HL-60 (cell line): ENCODE measurements at regions not wholly inside any gene's neighbourhood (a gene's known extent, or its start where the extent isn't known, plus 50 kb on each side); places are given as distances from the start of the nearest gene placed in this dataset.

Experiments
- DNase-seq, 2 experiments: peaks; one replicate each; pipeline ENCODE4 v3.0.0-alpha.2; 2010 to 2020; ENCODE audit warnings: low read depth in 1 of 2, low spot score in 1 of 2
- H3K27ac ChIP-seq: fragments of 250-450 bp; sonication (Bioruptor Pico); replicated peaks from 2 replicates; pipeline ENCODE4 v1.5.1; 2020; ENCODE audit warnings: mild to moderate bottlenecking, moderate library complexity
- H3K27me3 ChIP-seq: fragments of 250-450 bp; sonication (Bioruptor Pico); 2 replicates; pipeline ENCODE4 v1.5.1; 2021; ENCODE audit warnings: mild to moderate bottlenecking, moderate library complexity; ENCODE audit not compliant: insufficient read depth, poor library complexity, severe bottlenecking
- H3K4me3 ChIP-seq: replicated peaks from 2 replicates; pipeline ENCODE4 v1.5.1; 2011; ENCODE audit warnings: mild to moderate bottlenecking, control low read depth, low read length; ENCODE audit not compliant: insufficient read depth
- CTCF ChIP-seq: IDR thresholded peaks from one replicate; pipeline ENCODE4 v1.5.1; 2011; ENCODE audit warnings: low read length, control low read depth, inconsistent platforms; ENCODE audit not compliant: insufficient read depth
- GABPA ChIP-seq: IDR thresholded peaks from 2 replicates; pipeline ENCODE4 v1.6.1; 2012; ENCODE audit warnings: low read depth
- POLR2AphosphoS5 ChIP-seq: IDR thresholded peaks from 2 replicates; pipeline ENCODE4 v1.6.1; 2012; ENCODE audit warnings: low read depth
- REST ChIP-seq: IDR thresholded peaks from 2 replicates; pipeline ENCODE4 v1.6.1; 2012; ENCODE audit warnings: low read depth; ENCODE audit not compliant: insufficient replicate concordance
- SPI1 ChIP-seq: IDR thresholded peaks from 2 replicates; pipeline ENCODE4 v1.6.1; 2012; ENCODE audit warnings: low read depth, mild to moderate bottlenecking, borderline replicate concordance

DNA sequence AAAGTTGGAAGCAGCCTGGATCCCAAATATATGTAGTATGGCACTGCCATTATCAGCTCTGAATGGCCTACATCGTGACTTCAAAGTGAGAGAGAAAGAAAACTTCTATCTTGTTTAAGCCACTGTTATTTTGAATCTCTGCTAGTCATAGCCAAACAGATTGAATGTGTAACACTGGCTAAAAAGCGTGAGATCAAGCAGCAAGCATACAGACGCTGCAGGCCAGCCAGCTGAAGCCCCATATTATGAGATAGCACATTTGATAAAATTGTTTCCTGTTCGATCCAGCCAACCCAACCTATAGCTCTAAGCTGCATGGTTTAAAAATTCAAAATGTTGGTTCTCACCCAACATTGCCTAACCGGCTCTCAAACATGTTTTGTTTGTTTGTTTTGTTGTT, 95.0 kb downstream of the DUSP6 start:
- Histone ChIP-seq H3K4me3 (no peak overlapping the region), H3K27me3 (no peaks in the 10 kb centered on the region), H3K27ac (no peak overlapping the region)
- DNase-seq: no peak
- TF ChIP-seq CTCF (no peak), GABPA (no peak), REST (no peak), SPI1 (no peak), POLR2AphosphoS5 (no peak)

DNA sequence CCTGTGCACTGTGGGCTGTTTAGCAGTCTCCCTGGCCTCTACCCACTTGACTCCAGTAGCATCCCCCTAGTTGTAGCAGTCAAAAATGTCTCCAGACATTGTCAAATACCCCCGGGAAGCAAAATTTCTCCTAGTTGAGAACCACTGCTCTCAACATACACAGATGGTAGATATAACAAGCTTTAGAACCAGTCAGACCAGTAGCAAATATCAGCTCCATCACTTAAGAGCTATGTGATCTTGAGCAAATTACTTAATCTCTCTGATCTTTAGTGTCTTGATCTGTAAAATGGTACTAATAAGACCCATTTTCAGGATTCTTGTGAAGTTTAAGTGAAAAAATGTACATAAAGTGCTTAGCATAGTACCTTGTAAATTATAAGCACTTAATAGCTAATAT, 96.2 kb downstream of the DUSP6 start:
- H3K27ac ChIP-seq: no peak overlapping the region
- H3K27me3 ChIP-seq: no peaks in the 10 kb centered on the region
- DNase-seq: no peak
- no peak for TF ChIP-seq SPI1
- TF ChIP-seq CTCF: no peak
- no peak for TF ChIP-seq REST
- no peak for TF ChIP-seq GABPA
- TF ChIP-seq POLR2AphosphoS5: no peak
- no peak overlapping the region for H3K4me3 ChIP-seq

GRCh38 chr12:89253488-89253887, 98.8 kb downstream of the DUSP6 start:
- no peak overlapping the region for H3K4me3 ChIP-seq
- no peaks in the 10 kb centered on the region for H3K27me3 ChIP-seq
- DNase-seq: no peak
- no peak overlapping the region for H3K27ac ChIP-seq
- TF ChIP-seq SPI1 (no peak), GABPA (no peak), REST (no peak), POLR2AphosphoS5 (no peak), CTCF (no peak)
